ENCODE measurements at regions not wholly inside any gene's neighbourhood (a gene's known extent, or its start where the extent isn't known, plus 50 kb on each side); places are given as distances from the start of the nearest gene placed in this dataset.

DNA sequence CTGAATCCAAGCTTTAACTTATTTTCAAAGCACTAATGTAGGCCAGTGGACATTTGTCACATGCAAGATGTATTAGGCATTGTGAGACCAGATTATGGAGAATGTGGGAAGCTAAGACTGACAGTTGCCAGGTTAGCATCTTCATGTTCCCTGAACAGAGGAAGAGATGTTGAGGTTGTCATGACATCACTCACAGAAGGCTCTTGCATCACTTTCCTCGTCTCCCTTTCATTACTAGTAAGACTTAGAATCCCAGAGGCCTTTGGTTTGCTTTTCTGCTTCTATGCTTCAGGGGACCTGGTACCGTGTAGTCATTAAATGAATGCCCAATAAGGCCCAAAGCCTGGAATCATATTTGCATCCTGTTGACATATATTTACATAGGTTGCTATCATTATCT is 76.4 kb upstream of the RPS23 start:
- no peak for DNase-seq (ENCODE audit: low spot score in 2 of 2)
- Histone ChIP-seq H3K27me3 (ENCODE audit: low read depth) (no peaks in the 10 kb centered on the region), H3K36me3 (replicated peaks) (no peaks in the 10 kb centered on the region), H3K9me3 (no peaks in the 10 kb centered on the region), H3K4me3 (no peak overlapping the region), H3K4me1 (no peaks in the 10 kb centered on the region)
- in situ Hi-C loops (cut with MboI; ENCODE audit: low sequenced_read_pairs), result loop anchor here (25.0 kb wide), 1 partner anchor 1083 kb away; no protein-coding TSS in a partner anchor

DNA sequence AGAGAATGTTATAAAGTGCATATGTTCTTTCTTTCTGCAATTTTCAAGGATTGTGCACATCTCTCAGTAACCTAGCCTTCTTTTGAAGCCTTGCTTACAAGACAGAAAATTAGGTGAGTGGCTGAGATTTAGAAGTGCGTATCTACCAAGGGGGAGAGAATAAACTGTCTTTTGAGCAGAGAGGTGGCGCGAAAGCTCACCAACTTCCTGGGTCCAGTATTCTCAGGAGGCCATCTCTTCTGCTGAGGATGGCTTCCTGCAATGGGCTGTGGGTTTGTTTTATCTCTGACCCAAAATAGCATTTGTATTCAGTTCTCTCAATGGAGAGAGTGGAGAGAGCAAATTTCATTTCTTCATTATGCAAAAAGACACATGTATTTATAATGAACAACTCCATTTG is 75.4 kb upstream of the RPS23 start:
- in situ Hi-C loops (cut with MboI; ENCODE audit: low sequenced_read_pairs), result loop anchor here (25.0 kb wide), 1 partner anchor 1084 kb away; no protein-coding TSS in a partner anchor
- Histone ChIP-seq H3K36me3 (replicated peaks) (no peaks in the 10 kb centered on the region), H3K4me1 (no peaks in the 10 kb centered on the region), H3K9me3 (no peaks in the 10 kb centered on the region), H3K4me3 (no peak overlapping the region), H3K27me3 (ENCODE audit: low read depth) (no peaks in the 10 kb centered on the region)
- DNase-seq (ENCODE audit: low spot score in 2 of 2), result no peak

DNA sequence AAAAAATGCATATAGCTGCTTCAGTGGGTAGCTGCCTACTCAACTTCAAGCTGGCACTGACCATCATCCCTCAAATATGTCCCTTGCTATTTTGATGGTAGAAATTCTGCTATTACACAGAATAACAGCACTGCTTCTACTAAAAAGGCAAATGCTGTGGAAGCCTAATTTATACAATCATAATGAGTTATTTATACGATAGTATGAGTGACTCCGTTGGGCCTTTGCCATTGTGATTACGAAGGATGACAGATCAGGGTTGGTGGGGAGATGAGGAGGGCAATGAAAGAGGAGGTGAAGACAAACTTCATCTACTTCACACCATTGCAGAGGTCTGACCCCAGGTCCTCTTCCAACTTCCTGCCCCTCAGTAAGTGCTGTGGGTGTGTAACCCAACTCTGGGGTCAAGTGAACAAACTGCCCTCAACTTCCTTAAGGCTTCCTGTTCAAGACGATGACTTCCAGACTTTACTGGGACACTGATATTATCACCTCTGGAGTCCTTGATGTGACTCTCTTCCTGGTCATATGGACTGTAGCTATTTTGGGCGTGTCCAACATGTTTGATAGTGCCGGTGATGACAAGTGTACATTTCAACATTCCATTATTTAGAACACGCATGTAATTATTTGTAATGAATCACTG is 74.1 kb upstream of the RPS23 start:
- Histone ChIP-seq H3K4me1 (no peaks in the 10 kb centered on the region), H3K27me3 (ENCODE audit: low read depth) (no peaks in the 10 kb centered on the region), H3K9me3 (no peaks in the 10 kb centered on the region), H3K4me3 (no peak overlapping the region), H3K36me3 (replicated peaks) (no peaks in the 10 kb centered on the region)
- in situ Hi-C loops (cut with MboI; ENCODE audit: low sequenced_read_pairs), result loop anchor here (25.0 kb wide), 1 partner anchor 1085 kb away; no protein-coding TSS in a partner anchor
- no peak for DNase-seq (ENCODE audit: low spot score in 2 of 2)

DNA sequence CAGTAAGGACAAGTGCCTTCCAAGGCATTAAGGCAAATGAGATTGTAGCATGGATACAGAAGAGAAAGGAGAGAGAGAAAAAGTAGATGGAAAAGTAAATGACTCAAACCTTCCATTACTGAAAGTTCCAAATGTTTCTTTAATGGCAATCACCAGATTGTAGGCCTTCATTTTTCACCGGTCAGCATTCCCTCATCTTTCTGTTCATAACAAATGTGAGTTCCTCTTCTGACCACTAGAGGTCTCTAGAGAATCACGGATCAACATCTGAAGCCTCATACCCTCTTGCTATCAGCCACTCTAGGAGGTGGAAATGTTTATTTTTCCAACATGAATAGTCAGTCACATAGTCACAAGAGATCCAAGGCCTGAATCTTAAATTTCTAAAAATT is 73.6 kb upstream of the RPS23 start:
- Histone ChIP-seq H3K36me3 (replicated peaks) (no peaks in the 10 kb centered on the region), H3K4me1 (no peaks in the 10 kb centered on the region), H3K4me3 (no peak overlapping the region), H3K27me3 (ENCODE audit: low read depth) (no peaks in the 10 kb centered on the region), H3K9me3 (no peaks in the 10 kb centered on the region)
- in situ Hi-C loops (cut with MboI; ENCODE audit: low sequenced_read_pairs), result loop anchor here (25.0 kb wide), 1 partner anchor 1086 kb away; no protein-coding TSS in a partner anchor
- peak in 1 of 2 experiments; percentile 50 for DNase-seq (ENCODE audit: low spot score in 2 of 2)

DNA sequence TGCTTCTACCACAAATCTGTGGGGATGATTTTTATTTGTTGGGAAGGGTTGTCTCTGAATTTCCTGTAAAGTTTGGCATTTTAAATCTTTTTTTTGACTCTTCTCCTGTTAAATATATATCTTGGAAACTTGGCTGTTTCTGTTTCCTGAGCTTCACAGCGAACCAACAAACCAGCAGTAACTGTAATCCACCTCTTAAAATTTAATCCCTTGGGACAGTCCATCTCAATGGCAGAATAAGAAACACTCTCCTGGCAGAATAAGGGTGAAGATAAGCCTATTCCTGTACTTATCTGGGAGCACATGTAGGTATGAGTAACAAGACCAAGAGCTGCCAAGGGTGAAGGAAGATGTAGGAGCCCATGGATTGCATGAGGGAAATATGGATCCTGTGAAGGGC is 73.1 kb upstream of the RPS23 start:
- Histone ChIP-seq H3K4me1 (no peaks in the 10 kb centered on the region), H3K4me3 (no peak overlapping the region), H3K9me3 (no peaks in the 10 kb centered on the region), H3K36me3 (replicated peaks) (no peaks in the 10 kb centered on the region), H3K27me3 (ENCODE audit: low read depth) (no peaks in the 10 kb centered on the region)
- in situ Hi-C loops (cut with MboI; ENCODE audit: low sequenced_read_pairs), result loop anchor here (25.0 kb wide), 1 partner anchor 1086 kb away; no protein-coding TSS in a partner anchor
- DNase-seq (ENCODE audit: low spot score in 2 of 2), result no peak

DNA sequence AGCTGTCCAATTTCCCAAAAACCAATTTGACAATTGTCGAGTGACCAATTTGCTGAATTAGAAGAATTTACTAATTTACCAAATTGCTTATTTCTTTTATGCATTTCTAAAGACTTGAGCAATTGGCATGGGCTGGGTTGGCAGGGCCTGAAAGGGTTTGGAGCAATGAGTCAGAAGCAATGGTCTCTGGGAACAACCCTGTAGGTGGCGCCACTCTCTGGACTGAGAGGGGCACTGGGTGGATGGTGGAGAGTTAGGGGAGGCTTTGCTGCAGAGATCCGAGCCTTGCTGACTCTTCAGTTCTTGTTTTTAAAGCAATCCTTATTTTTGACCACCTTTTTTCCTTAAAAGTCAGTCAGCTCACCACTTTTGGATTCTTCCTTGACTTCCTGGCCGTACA is 71.5 kb upstream of the RPS23 start:
- DNase-seq (ENCODE audit: low spot score in 2 of 2), result peak in 1 of 2 experiments; percentile 73
- H3K9me3 ChIP-seq, result no peaks in the 10 kb centered on the region
- H3K27me3 ChIP-seq (ENCODE audit: low read depth), result no peaks in the 10 kb centered on the region
- no peaks in the 10 kb centered on the region for H3K36me3 ChIP-seq (replicated peaks)
- H3K4me1 ChIP-seq, result no peaks in the 10 kb centered on the region
- in situ Hi-C loops (cut with MboI; ENCODE audit: low sequenced_read_pairs), result loop anchor here (25.0 kb wide), 1 partner anchor 1088 kb away; no protein-coding TSS in a partner anchor
- H3K4me3 ChIP-seq, result no peak overlapping the region

DNA sequence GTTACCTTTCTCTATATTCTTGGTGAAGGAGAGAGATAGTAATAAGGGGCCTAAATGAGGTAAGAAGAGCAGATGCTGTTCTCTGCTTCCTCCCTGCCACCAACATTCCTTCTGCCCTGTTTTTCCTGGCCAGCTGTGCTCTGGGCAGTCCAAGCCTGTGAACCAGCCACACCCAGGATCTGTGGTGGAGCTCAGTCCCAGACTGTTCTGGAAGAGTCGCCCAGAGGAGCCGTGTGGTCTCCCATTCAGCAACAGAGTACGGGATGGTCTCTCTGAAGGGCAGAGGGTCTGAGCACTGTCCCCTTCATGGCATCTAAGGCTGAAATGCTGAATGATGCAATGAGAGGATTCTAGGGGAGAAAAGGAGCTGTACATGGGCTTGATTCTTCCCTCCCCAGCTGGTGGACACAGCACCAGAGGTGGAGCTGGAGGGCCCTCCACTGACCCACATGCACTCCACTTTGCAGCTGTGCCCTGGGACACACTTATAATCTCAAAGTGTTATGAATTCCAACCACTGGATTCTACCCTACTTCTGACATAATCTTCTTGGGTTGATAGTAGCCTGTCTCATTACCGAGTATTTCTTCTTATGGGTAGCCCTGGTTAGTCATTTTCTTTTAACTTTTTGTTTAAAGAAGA is 70.8 kb upstream of the RPS23 start:
- H3K4me3 ChIP-seq, result no peak overlapping the region
- in situ Hi-C loops (cut with MboI; ENCODE audit: low sequenced_read_pairs), result no loop called here
- no peaks in the 10 kb centered on the region for H3K4me1 ChIP-seq
- no peaks in the 10 kb centered on the region for H3K36me3 ChIP-seq (replicated peaks)
- no peaks in the 10 kb centered on the region for H3K9me3 ChIP-seq
- H3K27me3 ChIP-seq (ENCODE audit: low read depth), result no peaks in the 10 kb centered on the region
- DNase-seq (ENCODE audit: low spot score in 2 of 2), result no peak

DNA sequence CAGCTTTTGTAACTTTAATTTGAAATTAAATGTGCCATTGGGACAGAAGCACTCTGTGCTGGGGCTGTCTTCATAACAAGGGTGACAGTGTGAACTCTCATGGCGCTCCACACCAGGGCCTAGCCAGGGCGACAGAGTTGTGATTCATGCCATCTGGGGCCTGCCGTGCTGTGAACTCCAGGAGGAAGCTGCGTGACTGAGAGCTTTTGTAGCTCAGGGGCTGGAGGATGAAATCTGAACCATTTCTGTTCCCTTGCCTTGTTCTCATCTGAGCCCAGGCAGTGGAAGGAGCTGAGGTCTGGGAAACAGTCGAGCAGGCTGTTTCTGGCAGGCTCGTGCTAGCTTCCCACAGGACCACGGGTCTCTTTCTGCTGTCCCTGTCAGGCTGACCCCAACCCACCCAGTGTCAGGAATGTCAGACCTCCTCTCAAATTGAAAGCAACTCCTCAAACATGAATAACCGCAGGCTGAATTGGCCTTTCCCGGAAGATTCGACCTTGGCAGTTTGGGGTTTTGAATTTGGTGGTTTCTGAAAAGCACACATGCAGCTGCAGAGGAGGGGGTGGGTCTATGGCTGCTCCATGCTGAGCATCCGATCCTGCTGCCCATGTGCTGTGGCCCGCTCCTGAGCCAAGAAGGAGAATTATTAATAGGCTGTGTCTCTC is 69.2 kb upstream of the RPS23 start:
- H3K36me3 ChIP-seq (replicated peaks), result no peaks in the 10 kb centered on the region
- DNase-seq (ENCODE audit: low spot score in 2 of 2), result no peak
- H3K9me3 ChIP-seq, result no peaks in the 10 kb centered on the region
- no peaks in the 10 kb centered on the region for H3K27me3 ChIP-seq (ENCODE audit: low read depth)
- no peak overlapping the region for H3K4me3 ChIP-seq
- in situ Hi-C loops (cut with MboI; ENCODE audit: low sequenced_read_pairs), result no loop called here
- no peaks in the 10 kb centered on the region for H3K4me1 ChIP-seq

DNA sequence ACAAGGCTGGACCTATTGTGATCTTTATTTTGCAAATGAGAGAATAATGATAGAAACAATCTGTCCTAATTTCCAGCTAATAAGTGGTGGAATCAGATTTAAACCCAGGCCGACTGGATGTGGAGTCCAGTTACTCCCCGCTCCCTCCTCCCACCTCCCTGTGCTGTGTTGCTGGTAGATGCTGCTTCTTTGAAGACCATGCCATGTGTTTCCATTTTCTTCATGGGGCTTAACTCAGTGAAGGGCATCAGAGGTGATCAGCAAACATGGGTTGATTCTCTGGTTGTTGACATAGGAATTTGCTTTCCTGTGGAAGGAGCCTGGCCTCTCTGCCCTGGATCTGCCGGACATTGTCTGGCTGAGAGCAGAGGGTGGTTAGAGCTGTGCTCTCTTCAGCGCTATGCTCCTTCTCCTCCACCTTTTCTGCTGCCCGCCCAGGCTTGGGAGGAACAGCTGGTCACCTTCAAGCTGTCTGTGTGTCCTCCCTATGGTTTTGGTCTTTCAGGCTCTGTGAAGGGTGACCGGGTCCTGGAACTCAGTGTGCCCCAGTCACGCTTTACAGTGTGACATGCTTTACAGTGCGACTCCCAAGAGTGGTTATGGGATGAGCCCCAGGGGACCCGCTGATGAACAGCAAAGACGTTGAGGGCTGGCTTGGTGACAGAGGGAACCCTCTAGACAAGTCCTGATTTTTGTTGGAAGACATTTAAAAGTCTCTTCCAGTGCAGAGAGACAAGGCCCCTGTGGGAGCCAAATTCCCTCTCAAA is 68.4 kb upstream of the RPS23 start:
- no peaks in the 10 kb centered on the region for H3K4me1 ChIP-seq
- no peaks in the 10 kb centered on the region for H3K36me3 ChIP-seq (replicated peaks)
- H3K4me3 ChIP-seq, result no peak overlapping the region
- 0 out of 2 replicates have a peak, but pooled peaks cover 2% of the 10 kb centered on the region for H3K27me3 ChIP-seq (ENCODE audit: low read depth)
- no peak for DNase-seq (ENCODE audit: low spot score in 2 of 2)
- no peaks in the 10 kb centered on the region for H3K9me3 ChIP-seq
- in situ Hi-C loops (cut with MboI; ENCODE audit: low sequenced_read_pairs), result no loop called here

DNA sequence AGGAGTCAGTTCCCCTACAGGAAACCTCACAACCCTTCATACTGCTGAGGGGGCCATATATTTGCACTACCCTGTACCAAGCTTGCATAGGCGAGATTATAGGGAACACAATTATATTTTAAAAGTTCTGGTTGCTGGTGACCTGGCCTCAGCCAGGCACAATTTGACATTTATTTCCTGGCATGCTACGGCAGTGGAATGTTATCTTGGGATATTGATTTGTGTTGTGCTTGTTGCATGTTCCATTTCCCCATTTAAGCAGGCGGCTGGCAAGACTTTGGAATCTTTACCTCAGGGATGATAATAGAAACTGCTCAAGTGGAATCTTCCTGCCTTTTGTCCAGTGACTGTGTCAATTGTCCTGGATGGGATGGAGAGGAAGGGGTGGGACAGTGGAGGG is 67.0 kb upstream of the RPS23 start:
- no peak for DNase-seq (ENCODE audit: low spot score in 2 of 2)
- no peaks in the 10 kb centered on the region for H3K36me3 ChIP-seq (replicated peaks)
- no peaks in the 10 kb centered on the region for H3K4me1 ChIP-seq
- H3K4me3 ChIP-seq, result no peak overlapping the region
- in situ Hi-C loops (cut with MboI; ENCODE audit: low sequenced_read_pairs), result no loop called here
- 0 out of 2 replicates have a peak, but pooled peaks cover 2% of the 10 kb centered on the region for H3K27me3 ChIP-seq (ENCODE audit: low read depth)
- H3K9me3 ChIP-seq, result no peaks in the 10 kb centered on the region

DNA sequence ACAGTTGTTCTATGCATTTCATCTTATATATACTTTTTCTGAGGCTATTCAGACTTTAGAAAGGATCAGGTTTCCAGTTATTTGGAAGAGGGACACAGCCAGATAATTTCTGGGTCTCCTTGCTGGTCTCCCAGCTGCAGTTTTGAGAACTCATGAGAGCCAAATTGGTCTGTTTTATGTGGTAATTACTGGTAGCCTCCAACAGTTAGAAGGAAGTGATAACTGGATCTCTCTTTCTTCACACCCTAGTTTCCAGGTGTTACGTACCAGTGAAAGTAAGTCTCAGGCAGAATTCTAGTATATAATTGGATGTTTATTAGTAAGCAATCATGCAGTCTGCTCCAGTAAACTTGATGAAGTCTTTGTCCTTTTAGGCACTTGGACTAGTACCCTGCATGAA is 63.2 kb upstream of the RPS23 start:
- H3K9me3 ChIP-seq, result no peaks in the 10 kb centered on the region
- H3K4me1 ChIP-seq, result no peaks in the 10 kb centered on the region
- no peak overlapping the region for H3K4me3 ChIP-seq
- no peaks in the 10 kb centered on the region for H3K36me3 ChIP-seq (replicated peaks)
- H3K27me3 ChIP-seq (ENCODE audit: low read depth), result 0 out of 2 replicates have a peak, but pooled peaks cover 2% of the 10 kb centered on the region
- DNase-seq (ENCODE audit: low spot score in 2 of 2), result no peak
- in situ Hi-C loops (cut with MboI; ENCODE audit: low sequenced_read_pairs), result no loop called here

DNA sequence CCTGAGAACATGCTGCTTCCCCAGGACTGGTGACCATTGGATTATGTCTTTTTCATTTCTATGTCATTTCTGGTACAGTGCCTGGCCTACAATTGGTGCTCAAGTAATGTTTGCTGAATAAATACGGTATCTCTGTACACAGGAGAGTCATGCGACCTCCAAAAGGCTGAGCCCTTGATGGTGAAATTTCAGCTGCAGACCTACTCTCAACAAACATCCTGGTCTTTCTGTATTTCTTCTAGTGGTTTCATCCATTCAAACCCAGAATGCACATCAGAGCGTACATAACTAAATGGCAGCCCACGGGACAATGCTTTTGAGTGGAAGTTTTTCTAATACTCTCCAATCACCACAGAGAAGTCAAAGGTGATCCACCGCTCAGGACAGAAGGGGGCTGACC is 62.6 kb upstream of the RPS23 start:
- H3K4me3 ChIP-seq, result no peak overlapping the region
- H3K4me1 ChIP-seq, result no peaks in the 10 kb centered on the region
- no peaks in the 10 kb centered on the region for H3K36me3 ChIP-seq (replicated peaks)
- no peaks in the 10 kb centered on the region for H3K9me3 ChIP-seq
- in situ Hi-C loops (cut with MboI; ENCODE audit: low sequenced_read_pairs), result no loop called here
- DNase-seq (ENCODE audit: low spot score in 2 of 2), result no peak
- H3K27me3 ChIP-seq (ENCODE audit: low read depth), result 0 out of 2 replicates have a peak, but pooled peaks cover 2% of the 10 kb centered on the region

DNA sequence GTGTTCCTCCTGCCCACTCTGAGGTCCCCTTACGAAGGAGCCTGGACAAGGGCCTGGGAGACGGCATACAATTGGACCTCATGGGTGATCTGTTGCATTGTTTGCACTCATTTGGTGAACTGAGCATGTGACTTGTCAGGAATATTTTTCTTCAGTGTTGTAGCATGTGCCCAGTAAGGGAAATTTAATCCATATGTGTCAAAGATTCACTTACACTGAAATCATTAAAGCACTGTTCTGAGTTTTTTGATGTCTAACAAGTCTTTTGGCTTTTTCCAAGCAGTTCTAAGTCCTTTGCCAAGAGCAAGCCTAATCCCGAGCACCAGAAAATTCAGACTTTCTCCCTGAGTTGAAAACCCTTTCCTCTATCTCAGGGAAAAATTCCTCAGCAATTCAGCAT is 61.6 kb upstream of the RPS23 start:
- Histone ChIP-seq H3K4me3 (no peak overlapping the region), H3K27me3 (ENCODE audit: low read depth) (0 out of 2 replicates have a peak, but pooled peaks cover 2% of the 10 kb centered on the region), H3K36me3 (replicated peaks) (no peaks in the 10 kb centered on the region), H3K9me3 (no peaks in the 10 kb centered on the region), H3K4me1 (no peaks in the 10 kb centered on the region)
- DNase-seq (ENCODE audit: low spot score in 2 of 2), result no peak
- in situ Hi-C loops (cut with MboI; ENCODE audit: low sequenced_read_pairs), result no loop called here
